AG09319 (cell line): ENCODE measurements at regions not wholly inside any gene's neighbourhood (a gene's known extent, or its start where the extent isn't known, plus 50 kb on each side); places are given as distances from the start of the nearest gene placed in this dataset.

ENCODE experiments used
- DNase-seq: peaks from one replicate; pipeline ENCODE4 v3.0.0-alpha.2; 2010; ENCODE audit warnings: low read depth; ENCODE audit errors: extremely low read depth
- CTCF ChIP-seq: IDR thresholded peaks from 2 replicates; pipeline ENCODE4 v1.5.1; 2011; ENCODE audit warnings: low read depth, mild to moderate bottlenecking, inconsistent platforms, low read length, moderate library complexity

- DNase-seq = no peak
These were observed 113.8 kb upstream of the MAGI3 start for GRCh38 chr1:113276507-113276906.

GRCh38 chr1:113278371-113278770 is 111.9 kb upstream of the MAGI3 start:
- no peak for TF ChIP-seq CTCF
- no peak for DNase-seq

More at GRCh38 chr1:113276507-113276906, 113.8 kb upstream of the MAGI3 start:
- TF ChIP-seq CTCF = no peak

GRCh38 chr1:113278777-113279176 is 111.5 kb upstream of the MAGI3 start:
- TF ChIP-seq CTCF = no peak
- no peak for DNase-seq

- no peak for TF ChIP-seq CTCF
- no peak for DNase-seq
These were observed 110.4 kb upstream of the MAGI3 start for GRCh38 chr1:113279776-113280391.

GRCh38 chr1:113280581-113280980 is 109.7 kb upstream of the MAGI3 start:
- no peak for DNase-seq
- no peak for TF ChIP-seq CTCF

- no peak for TF ChIP-seq CTCF
- no peak for DNase-seq
These were observed 108.8 kb upstream of the MAGI3 start for GRCh38 chr1:113281550-113281949.

GRCh38 chr1:113282008-113282892 is 108.1 kb upstream of the MAGI3 start:
- no peak for TF ChIP-seq CTCF
- no peak for DNase-seq
